ENCODE measurements at regions not wholly inside any gene's neighbourhood (a gene's known extent, or its start where the extent isn't known, plus 50 kb on each side); places are given as distances from the start of the nearest gene placed in this dataset.

DNA sequence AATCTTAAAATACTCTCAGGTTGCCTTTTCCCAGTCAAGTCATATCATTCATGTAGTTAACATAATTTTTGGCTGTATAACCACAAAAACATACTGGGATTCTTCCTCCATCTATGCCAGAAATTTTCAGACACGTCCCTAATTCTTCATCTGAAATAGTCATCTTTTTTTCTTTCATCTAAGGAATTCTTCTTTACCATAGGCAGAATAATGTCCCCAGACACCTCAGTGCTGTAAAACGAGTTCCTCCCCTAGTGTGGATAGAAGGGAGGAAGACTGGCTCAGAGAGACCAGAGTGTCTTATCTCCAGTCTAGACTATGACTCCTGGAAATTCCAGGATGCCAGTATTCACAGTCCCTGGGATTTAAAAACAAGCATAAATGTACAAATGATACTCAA lies 127.8 kb downstream of the MREG start:
- H3K4me1 ChIP-seq (ENCODE audit: insufficient read depth, low read length), result peaks cover 44% of the 10 kb centered on the region
- no peaks in the 10 kb centered on the region for H4K20me1 ChIP-seq (ENCODE audit: insufficient read depth, low read length)
- H3K79me2 ChIP-seq (ENCODE audit: insufficient read depth, low read length), result no peaks in the 10 kb centered on the region
- no peak overlapping the region for H2AFZ ChIP-seq (ENCODE audit: low read length)
- H3K27me3 ChIP-seq (ENCODE audit: insufficient read depth, low read length), result no peaks in the 10 kb centered on the region
- peak overlapping the region; percentile 30 for H3K4me2 ChIP-seq (ENCODE audit: insufficient read depth, low read length)
- H3K9me3 ChIP-seq (ENCODE audit: low read depth, low read length), result no peaks in the 10 kb centered on the region
- DNase-seq (ENCODE audit: insufficient read length, low spot score, missing footprints), result no peak
- no peak overlapping the region for H3K4me3 ChIP-seq (ENCODE audit: insufficient read depth, low read length)
- no peaks in the 10 kb centered on the region for H3K36me3 ChIP-seq (ENCODE audit: insufficient read depth, low read length)
- TF ChIP-seq, protein P1, sequence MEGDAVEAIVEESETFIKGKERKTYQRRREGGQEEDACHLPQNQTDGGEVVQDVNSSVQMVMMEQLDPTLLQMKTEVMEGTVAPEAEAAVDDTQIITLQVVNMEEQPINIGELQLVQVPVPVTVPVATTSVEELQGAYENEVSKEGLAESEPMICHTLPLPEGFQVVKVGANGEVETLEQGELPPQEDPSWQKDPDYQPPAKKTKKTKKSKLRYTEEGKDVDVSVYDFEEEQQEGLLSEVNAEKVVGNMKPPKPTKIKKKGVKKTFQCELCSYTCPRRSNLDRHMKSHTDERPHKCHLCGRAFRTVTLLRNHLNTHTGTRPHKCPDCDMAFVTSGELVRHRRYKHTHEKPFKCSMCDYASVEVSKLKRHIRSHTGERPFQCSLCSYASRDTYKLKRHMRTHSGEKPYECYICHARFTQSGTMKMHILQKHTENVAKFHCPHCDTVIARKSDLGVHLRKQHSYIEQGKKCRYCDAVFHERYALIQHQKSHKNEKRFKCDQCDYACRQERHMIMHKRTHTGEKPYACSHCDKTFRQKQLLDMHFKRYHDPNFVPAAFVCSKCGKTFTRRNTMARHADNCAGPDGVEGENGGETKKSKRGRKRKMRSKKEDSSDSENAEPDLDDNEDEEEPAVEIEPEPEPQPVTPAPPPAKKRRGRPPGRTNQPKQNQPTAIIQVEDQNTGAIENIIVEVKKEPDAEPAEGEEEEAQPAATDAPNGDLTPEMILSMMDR (IDR thresholded peaks at IDR 0.05; ENCODE audit: extremely low read depth, low read depth, low read length), result no peak
- H3K27ac ChIP-seq (ENCODE audit: low read depth, low read length), result peak overlapping the region; percentile 95

DNA sequence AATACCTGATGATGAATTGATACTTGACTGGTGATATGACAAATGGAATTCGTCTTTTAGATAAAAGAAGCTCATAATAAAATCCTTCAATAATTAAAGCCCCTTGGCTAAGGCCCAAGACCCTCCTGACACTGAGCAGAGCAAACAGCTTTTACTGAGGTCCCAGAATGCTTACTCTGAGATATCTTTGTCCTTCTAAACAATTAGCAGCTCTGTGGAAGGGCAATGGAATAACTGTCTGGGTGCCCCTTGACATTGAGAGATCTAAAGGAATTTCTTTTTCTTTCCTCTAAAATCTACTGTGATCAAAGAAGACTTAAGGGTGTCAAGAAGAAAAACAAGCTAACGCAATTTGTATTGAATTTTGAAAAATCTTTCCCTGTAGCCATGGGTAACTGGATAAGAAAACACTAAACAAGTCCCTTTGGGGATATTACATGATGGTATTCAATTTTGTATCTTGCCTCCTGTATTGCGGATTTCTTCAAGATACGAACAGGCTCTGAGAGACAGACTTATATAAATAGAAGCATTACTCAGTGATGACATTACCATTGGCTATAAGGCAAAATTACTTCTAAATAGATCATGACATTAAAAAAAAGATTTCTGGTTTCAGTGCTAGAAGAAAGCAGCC lies 128.8 kb downstream of the MREG start:
- H3K36me3 ChIP-seq (ENCODE audit: insufficient read depth, low read length), result no peaks in the 10 kb centered on the region
- DNase-seq (ENCODE audit: insufficient read length, low spot score, missing footprints), result no peak
- H4K20me1 ChIP-seq (ENCODE audit: insufficient read depth, low read length), result no peaks in the 10 kb centered on the region
- H3K27me3 ChIP-seq (ENCODE audit: insufficient read depth, low read length), result no peaks in the 10 kb centered on the region
- H2AFZ ChIP-seq (ENCODE audit: low read length), result no peak overlapping the region
- H3K79me2 ChIP-seq (ENCODE audit: insufficient read depth, low read length), result no peaks in the 10 kb centered on the region
- TF ChIP-seq, protein P1 (IDR thresholded peaks at IDR 0.05; ENCODE audit: extremely low read depth, low read depth, low read length), result no peak
- H3K4me1 ChIP-seq (ENCODE audit: insufficient read depth, low read length), result peaks cover 44% of the 10 kb centered on the region
- H3K27ac ChIP-seq (ENCODE audit: low read depth, low read length), result peak overlapping the region; percentile 95
- H3K4me2 ChIP-seq (ENCODE audit: insufficient read depth, low read length), result peak overlapping the region; percentile 30
- H3K9me3 ChIP-seq (ENCODE audit: low read depth, low read length), result no peaks in the 10 kb centered on the region
- no peak overlapping the region for H3K4me3 ChIP-seq (ENCODE audit: insufficient read depth, low read length)

DNA sequence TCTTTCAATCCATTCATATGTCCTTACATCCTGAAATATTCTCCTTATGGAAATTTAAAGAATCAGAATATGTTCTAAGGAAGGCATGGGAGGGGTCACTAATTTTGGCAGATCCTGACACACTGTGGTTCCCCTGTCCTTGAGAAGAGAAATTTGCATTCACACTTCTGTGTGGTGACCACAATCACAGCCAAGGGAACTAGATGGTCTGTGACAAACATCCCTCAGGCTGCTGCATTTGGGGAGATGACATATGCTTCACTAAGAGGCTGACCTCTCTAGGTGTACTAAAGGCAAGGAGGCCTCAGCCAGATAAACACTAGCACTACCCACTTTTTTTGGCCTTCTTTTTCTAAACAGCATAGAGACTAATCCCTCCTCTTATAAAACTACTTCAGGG lies 129.6 kb downstream of the MREG start:
- Histone ChIP-seq H3K36me3 (ENCODE audit: insufficient read depth, low read length) (no peaks in the 10 kb centered on the region), H3K4me2 (ENCODE audit: insufficient read depth, low read length) (no peak overlapping the region), H3K27me3 (ENCODE audit: insufficient read depth, low read length) (no peaks in the 10 kb centered on the region), H3K4me3 (ENCODE audit: insufficient read depth, low read length) (no peak overlapping the region), H3K9me3 (ENCODE audit: low read depth, low read length) (no peaks in the 10 kb centered on the region), H3K79me2 (ENCODE audit: insufficient read depth, low read length) (no peaks in the 10 kb centered on the region), H4K20me1 (ENCODE audit: insufficient read depth, low read length) (no peaks in the 10 kb centered on the region), H3K27ac (ENCODE audit: low read depth, low read length) (peak overlapping the region; percentile 95), H2AFZ (ENCODE audit: low read length) (no peak overlapping the region), H3K4me1 (ENCODE audit: insufficient read depth, low read length) (peaks cover 44% of the 10 kb centered on the region)
- TF ChIP-seq, protein P1 (IDR thresholded peaks at IDR 0.05; ENCODE audit: extremely low read depth, low read depth, low read length), result no peak
- DNase-seq (ENCODE audit: insufficient read length, low spot score, missing footprints), result no peak

DNA sequence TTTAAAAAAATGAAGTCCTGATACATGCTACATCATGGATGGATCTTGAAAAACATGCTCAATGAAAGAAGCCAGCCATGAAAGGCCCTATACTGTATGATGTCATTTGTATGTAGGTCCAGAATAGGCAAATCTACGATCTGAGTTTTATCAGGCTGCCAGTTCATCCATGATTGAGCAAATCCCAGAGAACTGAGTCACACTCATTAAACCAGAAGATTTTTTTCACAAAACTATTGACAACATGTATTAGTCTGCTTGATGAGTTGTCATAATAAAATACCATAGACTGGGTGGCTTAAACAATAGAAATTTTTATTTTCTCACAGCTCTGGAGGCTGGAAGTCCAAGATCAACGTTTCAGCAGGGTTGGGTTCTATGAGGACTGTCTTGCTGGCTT lies 130.7 kb downstream of the MREG start:
- Histone ChIP-seq H3K79me2 (ENCODE audit: insufficient read depth, low read length) (no peaks in the 10 kb centered on the region), H4K20me1 (ENCODE audit: insufficient read depth, low read length) (no peaks in the 10 kb centered on the region), H3K4me3 (ENCODE audit: insufficient read depth, low read length) (no peak overlapping the region), H2AFZ (ENCODE audit: low read length) (no peak overlapping the region), H3K4me1 (ENCODE audit: insufficient read depth, low read length) (peaks cover 49% of the 10 kb centered on the region), H3K9me3 (ENCODE audit: low read depth, low read length) (no peaks in the 10 kb centered on the region), H3K4me2 (ENCODE audit: insufficient read depth, low read length) (no peak overlapping the region), H3K27ac (ENCODE audit: low read depth, low read length) (peak overlapping the region; percentile 95), H3K36me3 (ENCODE audit: insufficient read depth, low read length) (no peaks in the 10 kb centered on the region), H3K27me3 (ENCODE audit: insufficient read depth, low read length) (no peaks in the 10 kb centered on the region)
- no peak for DNase-seq (ENCODE audit: insufficient read length, low spot score, missing footprints)
- TF ChIP-seq, protein P1 (IDR thresholded peaks at IDR 0.05; ENCODE audit: extremely low read depth, low read depth, low read length), result no peak

Data from osteoblast (primary cell).